HG02798 (cell line): ENCODE measurements at regions not wholly inside any gene's neighbourhood (a gene's known extent, or its start where the extent isn't known, plus 50 kb on each side); places are given as distances from the start of the nearest gene placed in this dataset.

Experiments
- ATAC-seq: cut with Tn5 transposase; IDR thresholded peaks from one replicate; pipeline ENCODE4 v1.9.1; 2021; ENCODE audit warnings: mild to moderate bottlenecking; ENCODE audit not compliant: unreplicated experiment, poor library complexity

DNA sequence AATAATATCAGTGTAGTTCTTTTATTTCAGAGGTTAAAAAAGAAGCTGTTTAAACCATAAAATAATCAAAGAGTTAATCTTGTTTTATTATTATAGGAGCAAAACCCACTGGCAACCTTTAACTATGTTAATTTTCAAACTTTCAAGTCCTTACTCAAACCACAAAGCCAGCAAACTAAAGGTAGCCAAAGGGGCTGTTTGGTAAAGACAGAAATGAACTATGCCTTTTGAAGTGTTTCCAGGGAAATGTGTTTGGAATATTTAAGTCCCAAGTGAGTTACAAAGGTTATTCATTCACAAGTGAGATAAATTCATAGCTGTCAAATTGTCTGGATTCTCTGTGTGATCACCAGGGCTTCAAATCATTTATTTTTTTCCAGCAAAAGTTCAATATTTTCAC, 264.7 kb downstream of the MZT1 start:
- ATAC-seq, result no peak

- ATAC-seq, result no peak
Observed at GRCh38 chr13:72462166-72462565, 265.3 kb downstream of the MZT1 start.

DNA sequence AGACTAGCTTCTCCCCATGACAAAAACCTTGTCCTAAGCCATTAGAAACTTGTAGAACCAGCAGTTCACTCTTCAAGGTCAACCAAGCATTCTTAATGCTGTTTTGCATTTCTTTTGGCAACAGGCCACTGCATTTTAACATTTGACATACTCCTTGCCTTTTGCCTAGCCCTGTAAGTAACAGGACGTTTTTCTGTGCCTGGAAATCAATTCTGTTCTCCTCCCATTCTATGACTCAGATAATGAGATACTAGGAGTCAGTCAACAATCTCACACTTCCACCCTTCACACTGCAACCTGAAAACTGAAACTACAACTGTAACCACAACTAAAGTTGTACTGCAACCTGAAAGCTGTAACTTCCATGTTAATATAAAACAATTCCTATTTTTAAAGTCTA, 268.7 kb downstream of the MZT1 start:
- ATAC-seq, result no peak

DNA sequence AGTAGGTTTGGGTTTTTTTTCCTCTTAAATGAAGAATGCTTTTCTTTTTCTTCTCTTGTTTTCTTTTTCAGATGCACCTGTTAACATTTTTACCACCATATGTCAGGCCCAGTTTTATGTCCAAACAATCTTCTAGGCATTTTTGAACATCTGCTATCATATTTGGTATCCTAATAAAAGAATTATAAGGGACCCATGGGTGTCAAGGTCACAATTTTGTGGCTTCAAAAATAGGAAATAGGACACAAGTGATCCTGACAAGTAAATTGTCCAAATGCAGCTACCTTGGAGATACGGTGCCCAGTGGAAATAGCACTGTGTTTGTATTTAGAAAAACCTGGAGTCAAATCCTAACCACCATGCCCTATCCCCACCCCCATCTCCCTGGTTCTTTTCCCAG, 270.3 kb downstream of the MZT1 start:
- ATAC-seq, result no peak

GRCh38 chr13:72456486-72456885, 270.9 kb downstream of the MZT1 start:
- no peak for ATAC-seq

GRCh38 chr13:72453161-72453560, 274.3 kb downstream of the MZT1 start:
- no peak for ATAC-seq

DNA sequence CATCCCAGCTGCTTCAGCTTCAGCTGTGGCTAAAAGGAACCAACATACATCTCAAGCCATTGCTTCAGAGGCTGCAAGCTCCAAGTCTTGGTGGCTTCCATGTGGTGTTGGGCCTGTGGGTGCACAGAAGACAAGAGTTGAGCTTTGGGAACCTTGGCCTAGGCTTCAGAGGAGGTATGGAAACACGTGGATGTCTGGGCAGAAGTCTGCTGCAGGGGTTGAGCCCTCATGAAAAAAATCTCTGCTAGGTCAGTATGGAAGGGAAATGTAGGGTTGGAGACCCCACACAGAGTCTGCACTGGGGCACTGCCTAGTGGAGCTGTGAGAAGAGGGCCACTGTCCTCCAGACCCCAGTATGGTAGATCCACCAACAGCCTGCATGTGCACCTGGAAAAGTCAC, 279.3 kb downstream of the MZT1 start:
- no peak for ATAC-seq

GRCh38 chr13:72444999-72445398, 282.4 kb downstream of the MZT1 start:
- ATAC-seq, result no peak

- ATAC-seq, result no peak
Observed at GRCh38 chr13:72437458-72437857, 290.0 kb downstream of the MZT1 start.

- no peak for ATAC-seq
Observed at GRCh38 chr13:72435251-72435650, 292.2 kb downstream of the MZT1 start.

DNA sequence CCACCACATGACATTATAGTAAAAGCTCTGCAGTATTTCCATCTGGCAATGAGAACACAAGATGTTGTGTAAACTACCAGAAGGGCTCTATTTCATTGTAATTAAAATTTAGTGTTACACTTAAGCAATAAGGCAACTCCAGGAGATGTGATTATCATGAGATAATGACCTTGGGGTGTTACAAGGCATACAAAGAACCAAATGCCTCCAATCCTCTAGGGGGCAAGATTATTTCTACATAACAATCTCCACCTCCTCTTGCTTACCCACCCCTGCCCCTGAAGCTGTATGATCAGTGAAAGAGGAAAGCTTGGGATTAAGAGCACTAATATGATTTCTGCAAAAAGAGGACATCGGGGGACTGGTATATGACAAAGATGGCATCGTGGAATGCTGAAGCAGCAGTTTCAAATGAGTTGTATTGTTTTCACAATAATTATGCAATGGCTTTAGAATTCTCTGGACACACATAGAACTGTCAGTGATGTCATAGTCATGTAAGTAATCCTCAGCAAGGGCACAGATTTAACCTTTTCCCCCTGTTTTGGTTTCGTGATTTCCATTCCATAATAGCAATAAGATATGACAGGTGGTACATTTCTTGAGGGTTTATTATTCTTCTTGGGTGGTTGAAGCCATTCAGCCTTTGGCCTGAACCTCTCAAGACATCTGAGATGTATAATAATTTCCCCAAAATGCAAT, 295.3 kb downstream of the MZT1 start:
- no peak for ATAC-seq

DNA sequence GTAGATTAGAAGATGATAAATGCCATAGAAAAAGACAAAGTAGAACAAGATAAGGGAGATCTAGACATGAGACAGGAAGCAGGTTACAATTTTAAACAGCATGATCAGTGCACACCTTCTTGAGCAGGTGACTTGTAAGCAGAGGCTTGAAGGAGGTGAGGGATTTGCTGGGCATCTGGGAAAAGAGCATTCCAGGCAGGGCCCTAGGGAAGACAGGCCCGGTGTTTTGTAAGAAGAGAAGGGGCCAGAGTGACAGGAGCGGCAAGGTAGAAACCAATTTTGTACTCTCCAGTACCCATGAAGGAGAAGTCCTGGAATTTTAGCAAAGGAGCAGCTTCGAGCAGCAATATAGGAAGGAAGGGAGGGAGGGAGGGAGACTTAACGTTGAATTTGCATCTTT, 296.5 kb downstream of the MZT1 start:
- no peak for ATAC-seq

- no peak for ATAC-seq
Observed at GRCh38 chr13:72427757-72428528, 299.5 kb downstream of the MZT1 start.

DNA sequence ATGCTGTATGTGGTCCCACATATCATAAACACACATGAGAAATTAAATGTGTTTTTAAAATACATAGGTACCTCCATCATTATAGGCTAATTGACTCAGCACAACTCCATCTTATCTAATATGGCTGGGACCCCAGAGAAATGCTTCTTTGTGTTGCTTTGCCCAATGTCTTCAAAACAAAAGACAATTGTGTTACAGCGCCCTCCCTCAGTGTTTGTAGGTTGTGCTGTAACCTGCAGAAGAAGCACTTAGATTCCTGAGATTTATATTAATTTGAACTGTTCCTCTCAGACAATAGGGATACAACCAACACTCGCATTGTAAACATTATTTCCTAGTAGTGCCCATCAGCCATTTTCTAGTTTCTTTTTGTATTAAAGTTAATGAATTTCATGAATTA, 303.4 kb downstream of the MZT1 start:
- ATAC-seq, result no peak

GRCh38 chr13:72415817-72416216, 311.6 kb downstream of the MZT1 start:
- ATAC-seq, result no peak

DNA sequence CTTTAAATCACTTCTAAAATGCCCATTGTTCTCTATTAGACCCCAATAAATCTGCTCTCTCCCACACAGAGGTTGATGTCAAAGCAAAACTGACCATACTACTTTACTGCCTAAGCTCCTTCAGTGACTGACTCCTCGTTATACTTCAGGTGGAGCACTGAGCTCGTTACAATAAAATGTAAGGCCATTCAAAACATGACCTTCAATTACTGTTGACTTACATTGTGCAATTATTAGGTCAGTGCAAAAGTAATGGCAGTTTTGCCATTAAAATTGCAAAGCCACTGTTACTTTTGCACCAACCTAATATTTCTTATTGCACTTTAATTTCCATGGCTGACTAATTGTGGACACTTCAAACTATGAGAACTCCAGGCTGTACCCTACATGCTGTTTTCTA, 314.9 kb downstream of the MZT1 start:
- no peak for ATAC-seq

DNA sequence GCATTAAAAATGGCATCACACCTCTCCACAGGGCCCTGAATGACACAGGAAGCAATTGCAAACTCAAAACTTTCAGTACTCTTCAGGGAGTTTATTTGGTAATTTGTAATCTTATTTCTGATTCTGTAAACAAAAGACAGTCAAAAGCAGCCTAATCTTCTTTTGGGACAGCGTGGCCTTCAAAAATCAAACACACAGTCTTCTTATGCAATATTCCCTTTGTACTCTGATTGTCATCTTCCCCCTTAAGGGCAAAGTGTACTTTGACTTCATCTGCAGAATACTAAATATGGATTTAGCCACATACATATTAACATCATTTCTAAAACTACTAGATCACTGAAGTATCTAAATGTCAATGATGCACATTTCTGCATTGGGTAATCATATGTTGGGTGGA, 322.0 kb downstream of the MZT1 start:
- no peak for ATAC-seq

- no peak for ATAC-seq
Observed at GRCh38 chr13:72403396-72404010, 323.9 kb downstream of the MZT1 start.

- no peak for ATAC-seq
Observed at GRCh38 chr13:72400856-72401255, 326.6 kb downstream of the MZT1 start.

DNA sequence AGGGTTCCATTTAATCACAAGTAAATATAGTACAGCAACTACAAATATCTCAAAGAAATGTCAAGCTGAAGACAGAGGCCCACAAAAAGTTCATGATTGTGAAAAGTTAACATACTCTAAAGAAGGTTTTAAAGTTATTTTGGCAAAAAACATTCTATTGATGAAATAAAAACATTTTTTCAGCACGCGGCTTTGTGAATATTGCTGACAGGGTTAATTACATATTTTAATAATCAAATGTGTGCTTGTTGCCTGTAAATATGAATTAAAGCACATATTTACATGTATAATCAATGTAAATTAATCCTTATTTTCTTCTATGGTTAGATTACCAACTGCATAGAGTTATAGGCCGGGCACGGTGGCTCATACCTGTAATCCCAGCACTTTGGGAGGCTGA, 328.1 kb downstream of the MZT1 start:
- ATAC-seq, result no peak

GRCh38 chr13:72397265-72397664, 330.2 kb downstream of the MZT1 start:
- no peak for ATAC-seq

DNA sequence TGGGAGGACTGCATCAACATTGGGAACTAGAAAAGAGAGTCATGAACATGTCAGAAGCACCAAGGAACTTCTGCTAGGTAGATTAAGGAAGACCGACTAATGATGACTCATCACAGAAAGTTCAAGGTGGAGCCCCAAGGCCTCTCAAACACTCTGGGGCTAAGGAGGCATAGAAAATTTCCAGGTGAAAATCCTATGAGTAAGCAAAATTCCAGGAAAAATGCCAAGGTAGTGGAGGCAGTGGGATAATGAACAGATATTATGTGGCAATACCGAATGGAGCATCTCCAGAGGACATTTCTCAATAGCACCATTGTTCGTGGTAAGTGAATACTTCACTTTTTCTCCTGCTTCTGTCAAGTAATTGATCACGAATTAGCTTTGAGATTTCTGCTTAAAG, 336.5 kb downstream of the MZT1 start:
- ATAC-seq, result no peak
